GM18909 (cell line): ENCODE measurements at regions not wholly inside any gene's neighbourhood (a gene's known extent, or its start where the extent isn't known, plus 50 kb on each side); places are given as distances from the start of the nearest gene placed in this dataset.

Experiments
- ATAC-seq: cut with Tn5 transposase; IDR thresholded peaks from one replicate; pipeline ENCODE4 v1.9.1; 2021; ENCODE audit warnings: mild to moderate bottlenecking; ENCODE audit not compliant: unreplicated experiment, poor library complexity

DNA sequence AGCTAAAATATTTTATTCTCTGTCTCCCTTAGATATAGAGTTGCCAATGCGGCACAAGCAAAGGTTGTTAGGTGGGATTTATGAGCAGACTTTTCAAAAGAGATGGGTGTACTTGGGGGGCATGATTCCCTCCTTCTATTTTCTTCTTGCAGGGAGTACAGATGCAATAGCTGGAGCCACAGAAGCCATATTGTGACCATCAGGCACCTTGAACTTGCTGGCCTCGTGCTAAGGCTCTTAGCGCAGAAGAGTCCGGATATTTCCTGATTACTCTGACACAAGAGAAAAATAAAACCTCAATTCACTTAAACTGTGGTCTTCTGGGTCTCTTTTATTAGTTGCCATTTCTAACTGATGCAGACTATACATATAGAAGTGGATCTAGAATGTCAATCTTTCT, 547.4 kb downstream of the MIAT start:
- no peak for ATAC-seq

GRCh38 chr22:27205492-27206373, 548.3 kb downstream of the MIAT start:
- no peak for ATAC-seq

DNA sequence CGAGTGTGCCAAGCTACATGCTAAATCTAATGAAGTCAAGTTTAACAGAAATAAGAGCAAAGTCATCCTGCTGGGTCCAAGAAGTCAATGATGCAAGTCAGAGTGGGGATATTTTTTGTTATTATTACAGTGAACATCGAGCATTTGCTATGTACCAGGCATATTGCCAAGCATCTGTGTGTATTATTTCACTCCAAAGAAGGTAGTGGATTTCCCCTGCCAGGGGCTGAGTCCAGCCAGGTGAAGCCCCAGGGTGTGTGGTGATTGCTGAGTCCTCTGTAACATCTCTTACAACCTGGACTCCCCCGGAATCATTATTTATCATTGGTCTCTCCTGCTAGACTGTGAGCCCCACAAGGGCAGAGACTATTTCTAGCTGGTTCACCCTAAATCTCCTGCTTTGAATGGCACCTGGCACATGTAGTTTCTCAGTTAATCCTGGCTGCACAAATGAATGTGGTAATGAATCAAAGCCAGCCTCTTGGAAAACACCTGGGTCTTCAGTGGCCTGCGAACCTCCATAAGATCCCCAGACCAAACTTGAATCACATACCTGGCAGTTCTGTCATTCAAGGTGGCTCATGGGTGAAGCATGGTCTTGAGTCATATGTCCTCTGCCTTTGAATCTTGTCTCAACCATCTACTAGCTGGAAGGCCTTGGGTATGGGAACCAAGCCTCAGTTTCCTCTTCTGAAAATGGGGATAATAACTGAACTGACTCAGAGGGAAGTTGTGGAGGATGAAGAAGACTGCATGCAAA, 549.2 kb downstream of the MIAT start:
- no peak for ATAC-seq

DNA sequence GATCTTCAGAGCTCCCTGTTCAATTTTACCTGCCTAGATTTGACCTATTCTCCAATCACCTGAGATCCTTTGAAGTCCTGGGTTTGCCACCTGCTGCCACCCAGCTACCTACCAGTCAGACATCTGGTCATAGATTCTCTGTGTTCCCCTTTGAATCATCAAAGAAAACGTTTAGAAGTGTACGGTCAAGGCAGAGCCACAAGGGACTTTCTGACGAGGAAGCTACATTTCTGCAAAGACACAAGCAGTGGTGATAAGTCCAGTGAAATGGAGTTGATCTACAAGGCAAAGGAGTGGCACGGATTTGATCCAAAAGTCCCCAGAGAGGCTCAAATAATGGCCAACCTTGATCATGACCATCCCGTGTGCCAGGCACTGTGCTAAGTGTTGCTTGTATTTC, 549.9 kb downstream of the MIAT start:
- ATAC-seq: no peak

DNA sequence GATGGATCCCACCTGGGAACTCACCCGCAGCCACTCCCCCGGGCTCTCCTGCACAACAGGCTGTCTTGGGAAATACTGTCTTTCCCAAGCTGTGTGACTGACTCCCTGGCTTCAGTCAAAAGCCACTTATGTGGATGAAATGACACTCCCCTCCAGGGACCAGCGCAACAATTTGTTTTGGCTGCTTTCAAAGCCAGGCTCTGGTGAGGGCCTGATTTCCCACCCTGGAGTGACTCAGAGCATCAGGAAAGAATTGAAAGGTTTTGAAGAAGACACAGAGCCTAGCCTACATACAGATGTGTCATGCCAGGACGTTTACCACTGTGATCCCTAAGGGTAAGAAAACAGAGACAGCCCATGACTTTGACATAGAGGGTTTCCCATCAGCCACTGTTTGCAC, 550.5 kb downstream of the MIAT start:
- ATAC-seq: no peak

DNA sequence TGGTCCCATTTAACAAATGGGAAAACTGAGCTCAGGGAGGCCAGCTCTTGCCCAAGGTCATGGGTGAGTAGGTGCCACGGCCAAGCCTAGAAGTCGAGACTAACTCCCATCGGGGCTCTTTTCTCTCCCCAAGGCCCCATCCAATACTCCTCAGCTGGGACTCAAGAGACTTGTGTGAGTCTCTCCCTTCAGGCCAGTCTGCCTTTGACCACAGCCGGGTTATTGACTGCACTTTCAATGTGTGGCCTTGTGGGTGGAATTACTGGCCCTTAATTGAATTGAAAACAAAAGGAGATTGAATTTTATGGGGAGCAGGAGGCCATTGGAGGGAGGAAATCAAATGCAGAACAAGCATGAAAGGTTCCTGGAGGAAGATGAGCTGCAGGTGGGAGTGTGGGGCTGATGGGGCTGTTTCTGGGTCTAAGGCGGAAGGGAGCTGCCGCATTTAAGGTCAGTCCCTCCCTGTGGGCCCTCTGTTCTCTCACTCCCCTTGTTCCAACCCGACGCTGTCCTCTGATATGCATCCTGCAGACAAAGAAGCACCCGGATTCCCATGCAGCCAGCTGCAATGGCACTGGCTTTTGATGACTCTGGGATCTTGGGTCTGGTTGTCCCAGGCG, 552.8 kb downstream of the MIAT start:
- no peak for ATAC-seq

DNA sequence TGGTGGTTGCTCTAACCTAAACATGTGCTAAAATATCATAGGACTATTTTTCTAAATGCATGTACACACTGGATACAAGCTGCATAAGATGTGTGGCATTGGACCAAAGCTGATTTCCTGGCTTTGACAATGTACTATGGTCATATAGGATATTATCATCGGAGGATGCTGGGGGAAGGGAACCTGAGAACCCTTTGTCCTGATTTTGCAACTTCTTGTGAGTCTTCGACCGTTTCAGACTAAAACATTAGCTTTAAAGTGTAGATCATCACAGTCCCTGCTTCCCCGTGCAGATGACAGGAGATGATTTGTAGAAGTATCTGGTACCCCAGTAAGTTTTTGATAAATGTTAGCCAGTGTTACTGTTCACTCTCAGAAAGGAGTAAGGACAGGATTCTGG, 554.7 kb downstream of the MIAT start:
- ATAC-seq: no peak

DNA sequence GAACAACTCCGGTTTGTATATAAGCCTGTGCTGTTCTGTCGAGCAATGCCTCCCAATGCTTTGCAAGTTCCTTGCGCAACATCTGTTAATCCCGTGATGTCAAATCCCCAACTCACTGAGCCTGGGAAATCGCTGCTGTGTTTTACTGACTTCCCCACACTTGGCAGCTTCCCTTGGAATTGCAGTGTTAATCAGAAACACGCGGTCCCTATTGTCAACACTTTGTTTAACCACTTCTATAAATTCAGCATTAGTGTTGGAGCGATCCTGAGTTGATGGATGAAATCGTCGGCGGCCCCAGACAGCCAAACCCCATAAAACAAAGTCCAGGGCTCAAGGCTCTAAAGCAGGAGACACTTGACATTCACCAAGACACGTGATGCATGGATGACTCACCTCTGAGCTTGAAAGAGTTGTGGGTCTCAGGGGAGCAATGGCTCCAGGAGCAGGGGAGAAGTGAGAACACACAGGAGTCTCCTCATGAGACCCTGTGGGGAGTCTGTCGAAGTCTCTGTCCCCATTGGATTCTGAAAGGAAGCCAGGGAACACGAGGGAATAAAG, 555.3 kb downstream of the MIAT start:
- ATAC-seq: no peak

DNA sequence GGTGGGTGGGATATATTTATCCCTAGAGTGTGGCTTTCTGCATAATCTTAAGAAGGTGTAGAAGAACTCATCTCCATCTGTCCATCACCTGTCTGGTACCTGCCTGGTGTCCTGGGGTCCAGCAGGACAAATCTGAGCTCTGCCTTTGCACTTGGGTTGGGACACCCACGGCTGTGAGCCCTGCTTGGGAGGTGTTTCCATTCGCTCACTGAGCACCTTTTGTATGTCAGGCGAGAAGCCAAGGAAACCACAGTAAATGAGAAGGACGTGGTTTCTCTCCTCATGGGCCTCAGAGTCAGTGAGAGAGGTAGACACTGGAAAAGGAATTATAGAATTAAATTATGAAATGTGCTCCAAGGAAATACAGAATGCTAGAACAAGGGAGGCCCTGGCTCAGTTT, 555.9 kb downstream of the MIAT start:
- no peak for ATAC-seq

GRCh38 chr22:27213766-27214581, 556.6 kb downstream of the MIAT start:
- no peak for ATAC-seq

DNA sequence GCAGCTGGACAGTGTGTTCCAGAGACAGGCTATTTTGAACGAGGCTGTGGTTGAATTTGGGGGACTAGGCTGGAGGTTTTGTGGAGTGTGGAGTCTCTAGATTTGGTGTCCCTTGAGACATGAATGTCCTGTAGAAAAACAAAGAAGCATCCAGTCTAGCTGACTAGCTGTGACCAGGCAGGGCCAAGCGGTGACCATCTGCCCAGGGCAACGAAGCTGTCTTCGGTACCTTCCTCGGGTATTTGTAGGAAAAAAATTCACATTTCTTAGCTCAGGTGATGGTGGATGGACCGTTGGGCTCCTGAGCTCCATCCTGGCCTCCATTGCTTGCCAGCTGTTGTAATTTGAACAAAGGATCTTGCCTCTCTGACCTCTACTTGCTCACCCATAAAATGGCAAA, 557.3 kb downstream of the MIAT start:
- ATAC-seq: no peak

GRCh38 chr22:27215871-27216270, 558.5 kb downstream of the MIAT start:
- no peak for ATAC-seq

GRCh38 chr22:27216444-27216843, 559.1 kb downstream of the MIAT start:
- no peak for ATAC-seq

- no peak for ATAC-seq
Measured at GRCh38 chr22:27217154-27217553, 559.8 kb downstream of the MIAT start.

GRCh38 chr22:27218012-27218920, 560.9 kb downstream of the MIAT start:
- no peak for ATAC-seq

- ATAC-seq: no peak
Measured at GRCh38 chr22:27219036-27219435, 561.6 kb downstream of the MIAT start.

GRCh38 chr22:27220339-27220738, 563.0 kb downstream of the MIAT start:
- ATAC-seq: no peak

- ATAC-seq: no peak
Measured at GRCh38 chr22:27222178-27222577, 564.8 kb downstream of the MIAT start.
